ENCODE measurements at regions not wholly inside any gene's neighbourhood (a gene's known extent, or its start where the extent isn't known, plus 50 kb on each side); places are given as distances from the start of the nearest gene placed in this dataset.
"Not testable (repeated sequence)": the region's sequence is repeated elsewhere in the genome, so short reads cannot be mapped to it uniquely, and the experiment has no call there.

- Histone ChIP-seq H3K36me3 (no peaks in the 10 kb centered on the region), H3K4me1 (ENCODE audit: control insufficient read depth in 1 of 2, insufficient read depth in 1 of 2, low read depth in 1 of 2, low read length in 1 of 2) (peaks cover 0 to 6% of the 10 kb centered on the region in 2 experiments), H3K4me3 (ENCODE audit: low read depth in 1 of 2, low read length in 1 of 2) (no peak overlapping the region), H3K27me3 (no peaks in the 10 kb centered on the region), H3K27ac (no peak overlapping the region), H3K9me3 (no peaks in the 10 kb centered on the region)
- no peak for TF ChIP-seq CTCF (IDR thresholded peaks at IDR 0.05)
Measured at GRCh38 chr3:178203165-178203564, 333.1 kb upstream of the KCNMB2 start.

GRCh38 chr3:178203650-178204049 lies 332.6 kb upstream of the KCNMB2 start:
- H3K27ac ChIP-seq, result no peak overlapping the region
- H3K4me3 ChIP-seq (ENCODE audit: low read depth in 1 of 2, low read length in 1 of 2), result no peak overlapping the region
- H3K9me3 ChIP-seq, result no peaks in the 10 kb centered on the region
- TF ChIP-seq CTCF (IDR thresholded peaks at IDR 0.05), result no peak
- H3K4me1 ChIP-seq (ENCODE audit: control insufficient read depth in 1 of 2, insufficient read depth in 1 of 2, low read depth in 1 of 2, low read length in 1 of 2), result peaks cover 0 to 6% of the 10 kb centered on the region in 2 experiments
- no peaks in the 10 kb centered on the region for H3K36me3 ChIP-seq
- no peaks in the 10 kb centered on the region for H3K27me3 ChIP-seq

GRCh38 chr3:178205740-178206139 lies 330.5 kb upstream of the KCNMB2 start:
- TF ChIP-seq CTCF (IDR thresholded peaks at IDR 0.05), result no peak
- Histone ChIP-seq H3K27me3 (no peaks in the 10 kb centered on the region), H3K36me3 (no peaks in the 10 kb centered on the region), H3K27ac (no peak overlapping the region), H3K4me1 (ENCODE audit: control insufficient read depth in 1 of 2, insufficient read depth in 1 of 2, low read depth in 1 of 2, low read length in 1 of 2) (no peaks in the 10 kb centered on the region), H3K4me3 (ENCODE audit: low read depth in 1 of 2, low read length in 1 of 2) (no peak overlapping the region), H3K9me3 (no peaks in the 10 kb centered on the region)

- Histone ChIP-seq H3K4me1 (ENCODE audit: control insufficient read depth in 1 of 2, insufficient read depth in 1 of 2, low read depth in 1 of 2, low read length in 1 of 2) (no peaks in the 10 kb centered on the region), H3K27me3 (no peaks in the 10 kb centered on the region), H3K9me3 (no peaks in the 10 kb centered on the region), H3K4me3 (ENCODE audit: low read depth in 1 of 2, low read length in 1 of 2) (no peak overlapping the region), H3K27ac (no peak overlapping the region), H3K36me3 (no peaks in the 10 kb centered on the region)
- TF ChIP-seq CTCF (IDR thresholded peaks at IDR 0.05), result no peak
Measured at GRCh38 chr3:178206521-178206920, 329.7 kb upstream of the KCNMB2 start.

GRCh38 chr3:178207161-178207560 lies 329.1 kb upstream of the KCNMB2 start:
- H3K36me3 ChIP-seq; H3K27me3 ChIP-seq; H3K9me3 ChIP-seq; H3K4me3 ChIP-seq (ENCODE audit: low read depth in 1 of 2, low read length in 1 of 2); H3K4me1 ChIP-seq (ENCODE audit: control insufficient read depth in 1 of 2, insufficient read depth in 1 of 2, low read depth in 1 of 2, low read length in 1 of 2); H3K27ac ChIP-seq: not testable (repeated sequence)

GRCh38 chr3:178207627-178208026 lies 328.6 kb upstream of the KCNMB2 start:
- H3K4me3 ChIP-seq (ENCODE audit: low read depth in 1 of 2, low read length in 1 of 2); H3K36me3 ChIP-seq; H3K27me3 ChIP-seq; H3K9me3 ChIP-seq; H3K4me1 ChIP-seq (ENCODE audit: control insufficient read depth in 1 of 2, insufficient read depth in 1 of 2, low read depth in 1 of 2, low read length in 1 of 2); H3K27ac ChIP-seq: not testable (repeated sequence)

- H3K36me3 ChIP-seq; H3K9me3 ChIP-seq; H3K27me3 ChIP-seq; H3K4me1 ChIP-seq (ENCODE audit: control insufficient read depth in 1 of 2, insufficient read depth in 1 of 2, low read depth in 1 of 2, low read length in 1 of 2); H3K4me3 ChIP-seq (ENCODE audit: low read depth in 1 of 2, low read length in 1 of 2); H3K27ac ChIP-seq: not testable (repeated sequence)
Measured at GRCh38 chr3:178209116-178209515, 327.1 kb upstream of the KCNMB2 start.

GRCh38 chr3:178209618-178210017 lies 326.6 kb upstream of the KCNMB2 start:
- not testable (repeated sequence) for H3K27ac ChIP-seq; H3K4me3 ChIP-seq (ENCODE audit: low read depth in 1 of 2, low read length in 1 of 2); H3K36me3 ChIP-seq; H3K4me1 ChIP-seq (ENCODE audit: control insufficient read depth in 1 of 2, insufficient read depth in 1 of 2, low read depth in 1 of 2, low read length in 1 of 2); H3K27me3 ChIP-seq; H3K9me3 ChIP-seq

GRCh38 chr3:178211086-178211485 lies 325.1 kb upstream of the KCNMB2 start:
- H3K27me3 ChIP-seq; H3K9me3 ChIP-seq; H3K27ac ChIP-seq; H3K4me3 ChIP-seq (ENCODE audit: low read depth in 1 of 2, low read length in 1 of 2); H3K36me3 ChIP-seq; H3K4me1 ChIP-seq (ENCODE audit: control insufficient read depth in 1 of 2, insufficient read depth in 1 of 2, low read depth in 1 of 2, low read length in 1 of 2): not testable (repeated sequence)
